ENCODE measurements at regions not wholly inside any gene's neighbourhood (a gene's known extent, or its start where the extent isn't known, plus 50 kb on each side); places are given as distances from the start of the nearest gene placed in this dataset.

GRCh38 chr11:115721296-115721995, 217.2 kb upstream of the CADM1 start:
- Histone ChIP-seq H3K27ac (no peak overlapping the region), H3K36me3 (no peaks in the 10 kb centered on the region), H3K9me3 (no peaks in the 10 kb centered on the region), H3K4me1 (peaks cover 0 to 4% (median 0%) of the 10 kb centered on the region in 3 donors), H3K27me3 (peaks cover 0 to 5% (median 0%) of the 10 kb centered on the region in 4 donors), H3K4me3 (no peak overlapping the region)
- DNase-seq, result no peak
- WGBS, 2 donors, result 92 to 94% methylated on average over 2 to 3 of the region's 3 CpGs
- no peak for TF ChIP-seq POLR2A (IDR thresholded peaks at IDR 0.05)
- TF ChIP-seq, protein P1, sequence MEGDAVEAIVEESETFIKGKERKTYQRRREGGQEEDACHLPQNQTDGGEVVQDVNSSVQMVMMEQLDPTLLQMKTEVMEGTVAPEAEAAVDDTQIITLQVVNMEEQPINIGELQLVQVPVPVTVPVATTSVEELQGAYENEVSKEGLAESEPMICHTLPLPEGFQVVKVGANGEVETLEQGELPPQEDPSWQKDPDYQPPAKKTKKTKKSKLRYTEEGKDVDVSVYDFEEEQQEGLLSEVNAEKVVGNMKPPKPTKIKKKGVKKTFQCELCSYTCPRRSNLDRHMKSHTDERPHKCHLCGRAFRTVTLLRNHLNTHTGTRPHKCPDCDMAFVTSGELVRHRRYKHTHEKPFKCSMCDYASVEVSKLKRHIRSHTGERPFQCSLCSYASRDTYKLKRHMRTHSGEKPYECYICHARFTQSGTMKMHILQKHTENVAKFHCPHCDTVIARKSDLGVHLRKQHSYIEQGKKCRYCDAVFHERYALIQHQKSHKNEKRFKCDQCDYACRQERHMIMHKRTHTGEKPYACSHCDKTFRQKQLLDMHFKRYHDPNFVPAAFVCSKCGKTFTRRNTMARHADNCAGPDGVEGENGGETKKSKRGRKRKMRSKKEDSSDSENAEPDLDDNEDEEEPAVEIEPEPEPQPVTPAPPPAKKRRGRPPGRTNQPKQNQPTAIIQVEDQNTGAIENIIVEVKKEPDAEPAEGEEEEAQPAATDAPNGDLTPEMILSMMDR (IDR thresholded peaks at IDR 0.05), result no peak
- intact Hi-C loops (cut with DNase I), result no loop called here

DNA sequence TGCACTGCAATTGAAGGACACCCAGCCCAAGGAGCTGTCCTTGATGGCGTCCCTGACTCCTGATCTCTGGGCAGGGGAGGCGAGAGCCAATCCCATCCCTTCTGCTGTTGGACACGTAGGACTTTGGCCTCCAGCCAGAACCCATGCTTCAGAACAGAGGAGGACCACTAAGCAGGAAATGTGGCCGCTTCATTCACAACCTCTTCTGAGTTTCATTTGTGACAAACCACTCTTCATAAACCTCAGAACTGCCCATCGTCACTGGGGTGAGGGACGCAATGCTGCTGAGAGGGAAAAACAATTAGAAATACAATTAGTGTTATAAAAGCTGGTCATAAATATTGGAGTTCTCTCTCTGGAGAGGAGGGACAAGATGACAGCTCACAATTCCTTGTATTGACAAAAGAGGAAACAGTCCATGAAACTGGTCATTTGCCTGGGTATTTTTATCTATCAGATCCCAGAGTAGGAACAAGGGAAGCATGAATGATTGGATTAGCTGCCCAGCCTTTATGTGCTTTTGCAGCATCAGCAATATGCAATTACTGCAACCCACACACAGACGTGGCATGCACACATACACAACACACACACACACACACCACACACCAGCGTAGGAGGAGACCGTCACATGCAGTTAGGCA, 216.5 kb upstream of the CADM1 start:
- H3K4me1 ChIP-seq, result peaks cover 0 to 4% (median 0%) of the 10 kb centered on the region in 3 donors
- no peak overlapping the region for H3K27ac ChIP-seq
- 74 to 78% methylated on average over 8 of the region's 9 CpGs for WGBS, 2 donors

GRCh38 chr11:115718945-115719344, 214.7 kb upstream of the CADM1 start:
- DNase-seq, result no peak
- Histone ChIP-seq H3K9me3 (no peaks in the 10 kb centered on the region), H3K4me3 (no peak overlapping the region), H3K27ac (no peak overlapping the region), H3K27me3 (no peaks in the 10 kb centered on the region), H3K4me1 (peaks cover 0 to 4% (median 0%) of the 10 kb centered on the region in 3 donors), H3K36me3 (no peaks in the 10 kb centered on the region)
- 85 to 86% methylated on average over 3 of the region's 3 CpGs for WGBS, 2 donors
- intact Hi-C loops (cut with DNase I), result no loop called here
- TF ChIP-seq POLR2A (IDR thresholded peaks at IDR 0.05), result no peak
- TF ChIP-seq, protein P1 (IDR thresholded peaks at IDR 0.05), result no peak

More for the DNA sequence above, 216.5 kb upstream of the CADM1 start:
- no peak for DNase-seq
- intact Hi-C loops (cut with DNase I), result no loop called here
- Histone ChIP-seq H3K9me3 (no peaks in the 10 kb centered on the region), H3K4me3 (no peak overlapping the region), H3K27me3 (peaks cover 0 to 4% (median 0%) of the 10 kb centered on the region in 4 donors), H3K36me3 (no peaks in the 10 kb centered on the region)
- no peak for TF ChIP-seq POLR2A (IDR thresholded peaks at IDR 0.05)
- TF ChIP-seq, protein P1 (IDR thresholded peaks at IDR 0.05), result no peak

DNA sequence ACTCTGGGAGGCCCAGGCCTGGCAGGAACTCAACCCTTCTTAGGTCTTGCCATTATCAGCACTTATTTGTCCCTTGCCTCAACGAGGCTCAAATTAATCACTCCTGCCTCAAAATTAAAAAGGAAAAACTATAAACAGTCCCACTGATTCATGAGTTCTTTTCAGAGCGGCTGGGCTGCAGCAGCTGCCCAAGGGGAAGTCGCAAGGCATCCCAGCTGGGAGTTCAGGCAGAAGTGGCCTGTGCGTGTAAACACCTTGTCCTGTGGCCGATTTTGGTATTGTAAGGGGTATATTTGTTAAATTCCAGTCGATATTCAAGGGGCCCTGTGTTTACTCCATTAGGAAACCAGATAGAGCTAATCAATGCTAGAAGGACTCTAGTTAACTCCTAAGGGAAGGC, 213.9 kb upstream of the CADM1 start:
- no peaks in the 10 kb centered on the region for H3K9me3 ChIP-seq
- no peaks in the 10 kb centered on the region for H3K27me3 ChIP-seq
- no peak overlapping the region for H3K4me3 ChIP-seq
- TF ChIP-seq, protein P1 (IDR thresholded peaks at IDR 0.05), result no peak
- no peak for TF ChIP-seq POLR2A (IDR thresholded peaks at IDR 0.05)
- DNase-seq, result no peak
- WGBS, 2 donors, result 64 to 74% methylated on average over 6 of the region's 6 CpGs
- H3K27ac ChIP-seq, result no peak overlapping the region
- intact Hi-C loops (cut with DNase I), result no loop called here
- no peaks in the 10 kb centered on the region for H3K36me3 ChIP-seq
- H3K4me1 ChIP-seq, result peaks cover 0 to 4% (median 0%) of the 10 kb centered on the region in 3 donors

Data from esophagus squamous epithelium (tissue), 5 donors.